ENCODE measurements at regions not wholly inside any gene's neighbourhood (a gene's known extent, or its start where the extent isn't known, plus 50 kb on each side); places are given as distances from the start of the nearest gene placed in this dataset.
A peak's percentile ranks its signal among the peaks of the same experiment; 100 is the strongest.

DNA sequence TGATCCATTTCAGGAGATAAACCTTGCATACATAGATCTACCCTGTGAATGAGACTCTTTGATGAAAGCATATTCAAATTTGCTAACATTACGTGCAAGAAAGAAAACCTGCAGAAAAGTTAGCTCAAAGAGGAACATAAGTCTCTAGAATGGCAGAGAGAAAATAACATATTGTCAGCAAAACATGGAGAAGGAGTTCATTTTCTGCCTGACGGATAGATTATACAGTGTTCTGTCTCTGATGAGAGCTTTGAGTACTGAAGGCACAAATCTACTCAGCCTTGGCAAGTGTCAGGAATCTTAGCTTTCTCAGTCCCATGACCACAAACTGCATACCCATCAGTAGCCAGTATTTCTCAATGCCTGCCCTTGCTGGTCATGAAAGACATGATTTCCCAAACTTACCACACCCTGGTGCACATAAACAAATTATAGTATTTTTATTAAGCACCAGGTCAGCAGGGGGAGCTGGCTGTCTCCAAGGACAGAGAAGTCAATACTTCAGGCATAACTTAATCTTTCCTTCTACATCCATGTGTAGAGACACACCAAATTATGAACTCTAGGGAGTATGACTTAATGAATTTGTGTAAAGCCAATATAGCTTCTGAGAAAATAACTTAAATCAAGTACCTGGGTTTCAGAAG is 401.2 kb upstream of the SOX11 start:
- DNase-seq: no peak

DNA sequence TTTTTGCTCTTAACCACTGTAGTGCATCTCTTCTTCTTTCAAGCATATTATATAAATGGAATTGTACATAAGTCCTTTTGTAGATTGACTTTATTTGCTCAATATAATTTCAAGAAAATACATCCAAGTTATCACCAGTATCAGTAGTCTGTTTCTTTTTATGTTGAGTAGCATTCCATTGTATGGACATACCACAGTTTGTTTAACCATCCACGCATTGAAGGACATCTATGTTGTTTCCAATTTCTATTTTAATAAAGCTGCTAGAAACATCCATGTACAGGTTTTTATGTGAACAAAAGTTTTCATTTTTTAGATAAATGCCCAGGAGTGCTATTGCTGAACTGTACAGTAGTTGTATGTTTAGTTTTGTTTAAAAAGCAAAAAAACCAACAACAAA is 387.5 kb upstream of the SOX11 start:
- DNase-seq: no peak

GRCh38 chr2:5315041-5315440 is 377.1 kb upstream of the SOX11 start:
- no peak for DNase-seq

DNA sequence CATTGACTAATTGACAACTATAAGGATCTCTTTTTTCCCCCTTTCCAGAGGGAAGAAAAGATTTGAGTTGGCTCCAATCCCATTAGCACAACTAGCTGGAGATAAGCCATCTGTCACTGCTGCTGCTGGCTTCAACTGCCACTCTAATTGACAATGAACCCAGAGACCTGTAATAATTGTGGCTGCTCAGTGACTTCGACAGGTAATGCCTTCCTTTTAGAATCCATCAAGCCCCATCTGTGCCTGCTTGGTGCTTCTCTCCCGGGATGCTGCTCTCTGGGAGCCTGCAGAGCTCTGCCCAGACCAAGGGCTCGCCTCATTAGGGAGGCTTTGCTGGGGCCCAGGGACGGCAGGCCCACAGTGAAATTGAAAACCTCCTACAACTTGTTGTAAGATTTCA is 376.7 kb upstream of the SOX11 start:
- peak in 1 of 2 experiments; percentile 16 for DNase-seq

GRCh38 chr2:5316001-5316490 is 376.1 kb upstream of the SOX11 start:
- DNase-seq: no peak

DNA sequence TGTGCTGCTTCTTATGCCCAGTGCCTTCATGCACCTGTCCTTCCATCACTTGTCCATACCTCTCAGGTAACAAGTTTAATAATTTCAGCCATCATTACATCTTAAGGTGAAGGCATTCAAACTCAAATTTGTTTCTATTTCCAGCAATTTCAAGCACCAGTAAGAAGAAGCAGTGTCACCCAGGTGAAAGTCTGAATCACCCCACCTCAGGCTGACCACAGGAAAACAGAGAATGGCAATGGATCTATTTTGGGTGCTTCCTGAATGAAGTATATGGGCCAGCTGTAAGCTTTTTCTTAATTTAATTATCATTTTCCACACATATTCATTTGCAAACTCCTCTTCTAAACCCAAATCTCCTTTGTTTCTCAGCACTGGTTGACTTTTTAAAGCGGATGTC is 372.7 kb upstream of the SOX11 start:
- DNase-seq: no peak

DNA sequence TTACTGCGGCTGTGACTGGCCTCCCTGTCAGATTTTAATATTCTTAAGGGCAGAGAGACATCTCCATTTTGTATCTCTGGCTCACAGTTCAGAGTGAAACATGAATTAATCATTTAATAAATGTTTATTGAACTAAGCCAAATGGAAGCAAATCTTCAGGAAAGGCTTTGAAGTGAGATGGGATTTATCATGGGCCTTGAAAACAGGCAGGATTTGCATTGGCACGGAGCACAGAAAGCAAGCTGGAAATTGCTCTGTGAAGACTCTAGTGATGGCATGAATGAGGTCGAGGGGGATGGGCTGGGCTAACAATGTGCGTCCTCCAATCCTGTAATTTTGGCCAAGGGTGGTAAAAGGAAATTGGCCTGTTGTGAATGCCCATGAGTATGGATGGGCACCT is 369.8 kb upstream of the SOX11 start:
- DNase-seq: no peak

DNA sequence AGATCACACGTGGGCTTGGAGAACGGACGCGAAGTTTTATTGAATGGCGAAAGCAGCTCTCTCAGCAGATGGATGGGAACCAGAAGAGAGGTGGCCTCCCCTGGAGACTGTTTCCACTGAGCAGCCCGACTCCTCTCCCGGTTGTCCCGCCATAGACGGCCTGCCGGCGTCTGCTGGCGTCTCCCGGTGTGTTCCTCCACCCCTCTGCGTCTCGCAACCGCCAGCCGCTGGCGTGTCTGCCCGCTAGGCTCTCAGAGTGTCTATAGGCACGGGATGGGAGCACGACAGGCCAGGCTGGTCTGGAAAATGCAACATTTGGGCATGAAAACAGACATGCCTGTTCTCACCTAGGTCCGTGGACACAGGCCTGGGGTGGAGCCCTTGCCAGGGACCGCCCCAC is 366.7 kb upstream of the SOX11 start:
- no peak for DNase-seq

DNA sequence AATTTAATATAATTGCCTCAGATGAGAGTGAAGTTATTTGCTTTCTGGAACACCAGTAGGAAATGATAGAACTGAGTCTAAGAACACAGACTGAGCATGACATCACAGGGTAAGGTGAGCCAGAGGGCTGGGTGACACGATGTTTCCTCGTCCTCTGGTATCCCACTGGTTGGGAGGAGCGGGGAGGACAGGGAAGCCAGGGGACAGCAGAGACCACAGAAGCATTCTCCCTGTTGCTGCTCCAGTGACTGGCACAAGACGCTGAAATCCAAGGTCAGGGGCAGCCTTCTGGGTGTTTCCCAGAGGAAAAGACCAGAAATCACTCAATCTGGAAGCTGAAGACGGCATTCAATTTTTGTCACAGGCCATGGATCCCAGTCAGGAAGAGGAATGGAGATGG is 363.4 kb upstream of the SOX11 start:
- no peak for DNase-seq

- DNase-seq: no peak
Observed at GRCh38 chr2:5329763-5330162, 362.4 kb upstream of the SOX11 start.

- no peak for DNase-seq
Observed at GRCh38 chr2:5330961-5331360, 361.2 kb upstream of the SOX11 start.

- DNase-seq: no peak
Observed at GRCh38 chr2:5332925-5333324, 359.3 kb upstream of the SOX11 start.

DNA sequence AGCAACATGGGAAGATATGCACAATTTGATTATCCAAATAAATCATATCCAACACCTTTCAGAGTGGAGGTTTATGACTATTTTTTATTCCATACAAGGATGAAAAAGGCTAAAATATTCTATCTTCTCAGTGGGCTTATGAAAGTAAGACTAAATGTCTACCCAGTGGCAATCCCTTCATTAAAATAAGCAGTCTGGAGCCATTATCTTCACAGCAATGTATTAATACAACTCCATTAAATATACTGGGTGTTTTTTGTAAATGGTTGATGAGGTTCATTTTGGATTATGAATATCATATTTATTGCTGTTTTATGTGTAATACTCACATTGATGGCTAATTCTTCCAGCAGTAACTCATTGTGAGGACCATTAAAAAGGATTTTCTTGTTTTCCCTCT is 352.7 kb upstream of the SOX11 start:
- no peak for DNase-seq

GRCh38 chr2:5343785-5344335 is 348.3 kb upstream of the SOX11 start:
- DNase-seq: no peak

GRCh38 chr2:5352286-5352685 is 339.9 kb upstream of the SOX11 start:
- DNase-seq: peak; percentile 23 to 33

- DNase-seq: peak in 1 of 2 experiments; percentile 19
Observed at GRCh38 chr2:5353565-5353964, 338.6 kb upstream of the SOX11 start.

- DNase-seq: no peak
Observed at GRCh38 chr2:5359397-5359796, 332.8 kb upstream of the SOX11 start.

- no peak for DNase-seq
Observed at GRCh38 chr2:5360081-5360480, 332.1 kb upstream of the SOX11 start.

DNA sequence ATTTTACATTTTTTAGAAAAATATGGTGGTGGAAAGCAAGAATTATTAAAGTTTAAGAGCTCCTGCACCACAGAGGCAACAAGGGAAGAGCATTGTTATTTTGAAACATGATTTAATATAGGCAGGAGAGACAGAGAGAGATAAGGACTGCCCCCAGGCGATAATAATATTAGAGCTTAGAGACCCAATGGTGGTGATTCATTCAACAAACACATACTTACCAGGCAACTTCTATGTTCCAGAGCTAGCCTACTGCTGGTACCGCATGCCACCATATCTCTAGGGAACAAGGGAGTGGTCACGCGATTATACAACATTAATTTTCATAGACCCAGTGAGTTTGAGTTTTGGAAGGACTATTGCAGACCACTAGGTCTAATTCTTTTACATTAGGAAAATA is 327.8 kb upstream of the SOX11 start:
- no peak for DNase-seq

DNA sequence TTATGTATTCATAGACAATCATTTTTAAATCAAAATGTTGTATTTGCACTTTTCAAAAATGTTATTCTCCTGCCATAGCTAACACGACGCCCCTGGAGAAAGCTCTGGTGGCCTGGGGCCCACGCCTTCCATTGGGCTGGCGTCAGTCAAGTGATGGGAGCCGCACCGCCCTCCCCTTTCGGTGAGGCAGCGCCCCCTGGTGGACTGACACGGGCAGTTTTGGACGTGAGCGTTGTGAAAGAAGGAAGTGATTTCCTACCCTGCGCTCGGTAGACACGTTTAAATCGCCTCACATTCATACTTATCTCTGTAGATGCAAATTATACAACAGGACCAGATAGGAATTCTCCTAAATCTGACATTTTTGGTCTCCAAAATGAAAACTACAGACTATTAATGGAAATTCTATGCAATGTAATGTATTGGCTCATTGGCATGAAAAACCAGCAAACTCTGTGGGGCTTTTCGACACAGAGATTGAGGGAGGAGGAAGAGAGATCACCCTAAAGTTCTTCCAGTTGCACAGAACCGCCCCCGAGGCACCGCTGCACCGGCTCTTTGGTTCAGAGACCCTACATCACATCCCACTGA is 326.2 kb upstream of the SOX11 start:
- DNase-seq: peak; percentile 74 to 85

GRCh38 chr2:5367321-5367720 is 324.9 kb upstream of the SOX11 start:
- no peak for DNase-seq

DNA sequence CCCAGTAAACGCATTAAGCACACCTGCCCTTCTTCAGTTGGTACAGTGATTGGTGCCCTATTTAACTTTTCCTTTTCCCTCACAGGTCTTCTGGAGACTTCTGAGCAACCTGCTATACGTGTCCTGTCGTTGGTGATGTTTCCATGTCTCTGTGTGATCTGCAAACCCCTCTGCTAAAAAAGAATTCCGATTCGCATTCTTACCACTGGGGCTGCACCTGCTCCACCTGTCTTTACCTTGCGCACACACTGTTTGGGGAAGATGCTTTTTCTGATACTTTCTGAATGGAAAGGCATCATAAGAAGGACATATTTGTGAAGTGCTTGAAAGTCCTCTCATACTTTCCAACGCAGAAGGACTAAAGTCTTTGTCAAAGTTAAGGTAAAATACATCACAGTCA is 323.9 kb upstream of the SOX11 start:
- no peak for DNase-seq

DNA sequence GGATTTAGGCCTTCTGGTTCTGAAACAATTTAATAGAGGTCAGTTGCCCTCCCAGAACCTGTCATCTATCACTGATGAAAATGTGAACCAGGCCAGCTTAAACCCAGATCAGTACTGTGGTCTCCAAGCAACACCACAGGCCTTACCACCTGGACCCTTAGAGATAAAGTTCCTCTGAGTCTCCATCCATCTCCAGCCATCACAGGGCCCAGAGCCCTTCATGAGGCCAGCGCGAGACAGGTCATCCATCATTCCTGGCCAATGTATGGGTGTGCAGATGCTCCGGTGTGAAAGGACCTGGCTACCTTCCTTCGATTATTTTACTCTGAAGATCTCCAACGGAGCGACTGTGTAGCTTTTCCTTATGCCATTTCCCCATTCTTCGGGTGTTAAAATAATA is 322.7 kb upstream of the SOX11 start:
- DNase-seq: no peak

DNA sequence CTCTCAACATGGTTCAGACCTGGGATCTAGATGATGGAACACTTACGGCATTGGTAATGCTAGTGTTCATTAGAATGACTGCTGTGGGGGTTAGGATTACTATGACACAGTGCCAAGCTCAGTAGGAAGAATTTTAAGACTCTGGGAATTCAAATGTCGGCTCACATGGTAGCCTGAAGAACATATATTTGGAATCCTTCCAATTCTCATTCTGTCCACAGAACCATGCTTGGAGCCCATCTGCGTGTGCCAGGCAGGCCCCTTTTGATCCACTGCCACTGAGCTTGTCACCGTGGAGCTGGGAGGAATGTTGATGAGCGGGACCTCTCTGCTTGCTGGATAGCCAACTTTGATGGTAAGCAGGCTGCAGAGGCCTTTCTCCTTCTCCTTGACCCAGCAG is 322.0 kb upstream of the SOX11 start:
- DNase-seq: no peak

DNA sequence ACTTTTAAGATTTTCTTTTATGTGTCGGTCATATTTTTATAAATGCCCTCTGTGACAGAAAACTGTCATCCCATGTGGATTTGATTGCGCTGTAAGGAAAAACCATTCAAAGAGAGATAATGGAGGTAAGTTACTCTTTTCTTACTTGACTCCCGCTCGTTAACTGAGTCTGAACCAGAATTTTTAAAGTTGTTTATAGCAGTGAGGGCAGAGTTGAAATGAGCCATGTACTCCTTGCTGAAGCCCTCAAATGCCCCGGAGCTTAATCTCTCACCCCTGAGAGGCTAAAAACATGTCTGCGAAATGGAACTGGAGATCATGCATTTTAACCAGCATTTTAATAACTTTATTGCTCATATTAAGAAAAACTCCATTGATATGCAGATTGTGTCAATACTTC is 320.0 kb upstream of the SOX11 start:
- DNase-seq: no peak

All from SHP77 (cell line).